Activated T-cell treated with anti-CD3 and anti-CD28 coated beads for 24 hours (primary cell): ENCODE measurements at regions not wholly inside any gene's neighbourhood (a gene's known extent, or its start where the extent isn't known, plus 50 kb on each side); places are given as distances from the start of the nearest gene placed in this dataset.
"Not testable (repeated sequence)": the region's sequence is repeated elsewhere in the genome, so short reads cannot be mapped to it uniquely, and the experiment has no call there.

Source experiments
- DNase-seq: peaks from one replicate; pipeline ENCODE4 v3.0.0-alpha.2; 2020; ENCODE audit warnings: low read depth

DNA sequence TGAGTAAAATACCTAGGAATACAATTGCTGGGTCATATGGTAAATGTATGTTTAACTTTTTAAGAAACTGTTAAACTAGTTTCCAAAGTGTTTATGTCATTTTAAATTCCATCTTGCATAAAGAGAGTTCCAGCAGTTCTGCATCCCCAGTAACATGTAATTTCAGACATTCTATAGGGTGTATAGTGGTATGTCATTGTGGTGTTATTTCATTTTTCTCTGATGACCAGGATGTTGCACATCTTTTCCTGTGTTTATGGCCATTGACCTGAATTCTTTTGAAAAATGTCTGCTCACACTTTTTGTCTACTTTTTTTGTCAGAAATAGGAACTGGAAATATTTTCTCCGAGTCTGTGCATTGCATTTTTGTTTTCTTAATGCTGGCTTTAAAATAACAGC, 128.9 kb downstream of the TMEM200A start:
- no peak for DNase-seq

DNA sequence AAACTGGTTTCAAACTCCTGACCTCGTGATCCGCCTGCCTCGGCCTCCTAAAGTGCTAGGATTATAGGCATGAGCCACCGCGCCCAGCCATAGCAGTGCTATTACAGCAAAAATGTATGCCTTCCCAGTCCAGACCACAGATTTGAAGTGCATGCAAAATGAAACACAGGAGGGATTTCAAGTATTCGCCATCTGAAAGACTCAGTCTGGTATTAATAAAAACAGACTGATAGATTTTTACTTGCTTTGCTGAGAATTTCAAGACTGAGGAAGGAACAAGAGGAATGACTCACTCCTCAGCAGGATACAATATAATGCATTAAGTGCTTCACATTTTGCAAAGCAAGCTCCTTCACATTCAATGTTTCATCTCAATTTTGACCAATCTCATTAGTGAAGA, 134.9 kb downstream of the TMEM200A start:
- no peak for DNase-seq

DNA sequence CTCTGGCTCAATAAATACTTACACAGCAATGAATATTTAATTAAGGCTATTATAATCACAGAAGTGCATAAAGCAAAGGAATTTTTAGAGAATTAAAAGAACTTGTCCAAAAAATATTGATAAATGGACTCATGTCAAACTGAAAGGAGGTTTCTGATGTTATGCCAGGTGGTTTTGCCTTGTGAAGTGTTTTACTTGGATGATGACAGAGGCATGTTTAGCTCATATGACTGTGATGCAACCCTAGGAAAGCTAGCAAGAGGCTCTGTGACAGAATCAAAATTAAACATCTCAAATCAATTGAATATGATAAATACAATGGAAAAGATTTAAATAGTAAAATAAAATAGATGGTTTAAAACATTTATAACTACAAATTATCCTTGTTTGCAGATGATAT, 137.3 kb downstream of the TMEM200A start:
- DNase-seq, result no peak

DNA sequence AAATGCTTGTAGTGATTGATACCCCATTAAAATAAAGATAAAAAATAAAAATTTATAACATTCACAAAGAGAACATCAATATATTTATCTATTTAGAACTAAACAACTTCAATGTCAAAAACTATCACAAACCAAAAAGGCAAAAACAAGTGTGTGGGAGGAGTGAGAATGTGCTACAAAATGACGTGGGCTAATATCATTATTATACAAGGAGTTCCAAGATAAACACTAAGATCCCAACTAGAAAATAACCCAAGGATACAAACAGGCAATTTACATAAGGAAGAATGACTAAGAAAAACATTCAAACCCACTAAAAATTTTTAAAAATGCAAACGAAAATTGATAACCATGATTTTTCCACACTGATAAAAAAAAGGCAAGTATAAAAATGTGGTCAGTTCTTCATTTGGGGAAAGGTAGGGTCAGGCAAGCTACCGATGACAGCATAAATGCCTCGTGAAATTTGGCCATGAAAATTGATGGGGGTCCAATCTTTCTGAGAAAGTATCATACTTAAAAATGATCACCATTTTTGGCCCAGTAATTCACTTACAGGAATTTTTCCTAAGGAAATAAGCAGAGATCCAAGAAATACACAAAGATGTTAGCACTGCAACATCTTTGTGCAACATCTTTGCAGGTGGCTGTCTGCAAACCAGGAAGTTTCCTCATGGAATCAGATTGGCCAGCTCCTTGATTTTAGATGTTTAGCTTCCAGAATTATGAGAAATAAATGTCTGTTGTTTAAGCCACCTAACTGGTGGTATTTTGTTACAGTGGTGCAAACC, 140.2 kb downstream of the TMEM200A start:
- DNase-seq, result no peak

DNA sequence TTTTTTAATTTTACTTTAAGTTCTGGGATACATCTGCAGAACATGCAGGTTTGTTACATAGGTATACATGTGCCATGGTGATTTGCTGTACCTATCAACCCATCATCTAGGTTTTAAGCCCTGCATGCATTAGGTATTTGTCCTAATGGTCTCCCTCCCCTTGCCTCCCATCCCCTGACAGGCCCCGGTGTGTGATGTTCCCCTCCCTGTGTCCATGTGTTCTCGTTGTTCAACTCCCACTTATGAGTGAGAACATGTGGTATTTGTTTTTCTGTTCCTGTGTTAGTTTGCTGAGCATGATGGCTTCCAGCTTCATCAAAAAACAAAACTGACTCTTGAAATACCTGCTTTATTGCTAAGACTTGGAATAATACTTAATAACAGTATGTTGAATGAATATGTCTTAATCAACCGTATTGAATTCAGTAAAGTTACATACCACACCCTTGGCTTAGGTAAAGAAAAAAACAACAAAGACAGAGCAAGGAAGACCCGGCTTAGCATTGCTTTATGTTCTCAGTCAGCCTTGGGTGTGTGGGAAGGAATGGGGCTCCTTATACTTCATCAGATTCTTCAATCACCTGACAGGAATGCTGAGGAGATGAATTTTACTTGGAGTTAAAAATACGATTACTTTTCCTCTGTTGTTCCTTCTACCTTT, 141.3 kb downstream of the TMEM200A start:
- DNase-seq, result not testable (repeated sequence)

DNA sequence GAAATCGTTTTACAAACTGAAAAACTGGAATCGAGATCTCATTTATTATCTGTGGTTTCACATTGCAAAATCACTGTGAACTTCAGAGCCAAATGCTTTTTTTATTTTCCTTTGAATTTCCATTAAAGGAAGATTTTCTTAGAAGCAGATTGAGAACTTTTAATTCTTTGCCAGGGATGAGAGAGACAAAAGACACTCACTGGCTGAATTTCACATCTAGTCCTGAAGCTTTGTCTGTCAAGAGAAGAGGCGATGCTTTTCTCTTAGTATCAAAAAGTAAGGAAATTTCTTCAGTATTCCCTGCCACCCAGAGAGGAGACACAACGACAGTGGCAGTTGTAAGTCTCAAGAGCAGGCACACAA, 141.8 kb downstream of the TMEM200A start:
- no peak for DNase-seq

DNA sequence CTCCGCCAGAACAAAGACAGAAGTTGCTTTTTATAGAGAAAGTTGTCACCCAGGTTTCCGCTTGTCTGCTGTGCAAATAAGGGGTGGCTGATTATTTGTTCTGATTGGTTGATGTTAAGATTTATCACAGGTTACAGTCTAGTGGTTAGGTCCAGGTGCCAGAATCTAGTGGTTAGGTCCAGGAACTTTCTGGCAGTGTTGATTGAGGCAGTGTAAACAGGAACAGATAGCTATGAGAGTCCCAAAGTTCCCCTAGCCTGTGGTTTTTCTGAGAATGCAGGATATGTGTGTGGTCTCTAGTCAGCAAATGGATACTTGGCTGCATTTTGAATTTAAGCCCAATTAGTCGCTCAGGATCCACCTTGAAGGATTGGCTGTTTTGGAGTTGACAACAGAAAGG, 148.0 kb downstream of the TMEM200A start:
- peak; percentile 26 for DNase-seq

DNA sequence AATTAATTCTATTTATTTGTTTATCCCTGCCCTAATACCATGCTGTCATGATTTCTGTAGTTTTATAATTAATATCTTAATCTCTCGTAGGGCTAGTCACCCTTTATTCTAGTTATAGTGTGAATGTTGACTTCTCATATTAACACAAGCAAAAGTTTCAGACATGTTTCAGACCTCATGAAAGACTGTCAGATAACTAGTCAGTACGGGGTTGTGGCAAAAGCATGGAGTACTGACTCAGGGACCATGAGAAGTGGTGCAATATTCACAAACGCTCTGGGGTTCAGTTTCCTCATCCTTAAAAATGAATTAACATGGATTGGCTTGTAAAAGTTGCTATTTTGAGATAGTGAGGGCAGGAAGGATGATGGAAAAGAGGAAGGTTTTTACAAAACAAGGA, 148.9 kb downstream of the TMEM200A start:
- no peak for DNase-seq

DNA sequence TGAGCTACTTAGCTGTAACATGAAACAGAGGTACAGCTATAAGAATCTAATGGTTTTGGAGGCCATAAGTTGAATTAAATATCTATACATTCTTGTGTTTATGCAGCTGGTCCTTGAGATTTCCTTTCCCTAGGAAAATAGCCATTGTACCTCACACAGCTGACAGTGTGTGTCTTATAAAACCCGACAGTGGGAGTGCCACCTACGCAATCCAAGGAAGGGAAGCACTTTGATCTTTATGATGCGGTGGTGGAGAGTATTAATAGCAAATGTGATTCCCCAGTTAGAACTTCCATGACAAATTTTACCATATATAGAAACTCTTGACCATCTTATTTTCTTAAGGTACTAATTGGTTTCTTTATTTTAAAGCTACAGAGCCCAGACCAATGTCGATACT, 149.5 kb downstream of the TMEM200A start:
- DNase-seq, result no peak

DNA sequence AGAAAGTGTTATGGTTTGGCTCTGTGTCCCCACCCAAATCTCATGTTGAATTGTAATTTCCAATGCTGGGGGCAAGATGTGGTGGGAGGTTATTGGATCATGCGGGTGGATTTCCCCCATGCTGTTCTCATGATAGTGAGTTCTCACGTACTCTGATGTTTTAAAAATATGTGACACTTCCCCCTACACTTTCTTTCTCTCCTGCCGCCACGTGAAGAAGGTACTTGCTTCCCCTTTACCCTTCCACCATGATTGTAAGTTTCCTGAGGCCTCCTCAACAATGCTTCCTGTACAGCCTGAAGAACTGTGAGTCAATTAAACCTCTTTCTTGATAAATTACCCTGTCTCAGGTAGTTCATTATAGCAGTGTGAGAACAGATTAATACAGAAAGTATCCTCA, 150.8 kb downstream of the TMEM200A start:
- no peak for DNase-seq

DNA sequence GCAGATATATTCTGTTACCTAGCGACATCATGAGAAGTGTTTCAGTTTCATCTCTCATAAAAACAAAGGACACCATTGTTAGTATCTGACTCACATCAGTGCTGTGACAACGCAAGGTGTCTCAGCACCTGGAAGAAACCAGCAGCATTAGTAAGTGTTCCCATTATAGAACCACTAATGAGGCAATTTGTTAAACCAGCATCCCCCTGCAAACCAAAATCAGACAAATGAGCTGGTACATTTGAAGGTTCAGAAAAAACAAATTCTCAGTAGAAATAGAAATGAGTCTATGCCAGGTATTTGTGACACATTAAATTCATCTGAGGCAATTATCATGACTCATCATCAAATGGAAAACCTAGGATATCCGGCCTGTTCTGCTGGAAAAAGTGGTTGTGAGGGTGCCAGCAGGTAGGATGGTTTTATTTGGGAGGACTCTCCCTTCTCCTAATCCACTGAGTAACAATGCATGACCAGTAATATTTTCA, 151.7 kb downstream of the TMEM200A start:
- DNase-seq, result no peak

DNA sequence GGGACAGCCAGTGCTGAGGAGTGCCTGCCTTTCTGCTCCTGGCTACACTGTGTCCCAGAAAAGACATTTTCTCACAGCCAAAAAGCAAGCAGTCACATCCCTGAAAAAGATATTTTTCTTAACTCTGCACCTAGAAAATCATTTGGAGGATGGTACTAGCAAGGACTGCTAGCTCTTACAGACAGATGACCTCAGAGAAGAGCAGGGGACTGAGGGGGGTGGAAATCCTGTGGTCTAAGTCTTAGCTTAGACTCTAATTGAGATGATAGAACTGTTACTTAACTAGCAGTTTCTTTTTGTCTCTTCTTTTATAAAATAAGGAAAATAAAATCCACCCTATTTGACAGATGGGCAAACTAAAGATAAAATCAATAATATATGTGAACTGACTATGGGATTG, 152.8 kb downstream of the TMEM200A start:
- DNase-seq, result no peak

DNA sequence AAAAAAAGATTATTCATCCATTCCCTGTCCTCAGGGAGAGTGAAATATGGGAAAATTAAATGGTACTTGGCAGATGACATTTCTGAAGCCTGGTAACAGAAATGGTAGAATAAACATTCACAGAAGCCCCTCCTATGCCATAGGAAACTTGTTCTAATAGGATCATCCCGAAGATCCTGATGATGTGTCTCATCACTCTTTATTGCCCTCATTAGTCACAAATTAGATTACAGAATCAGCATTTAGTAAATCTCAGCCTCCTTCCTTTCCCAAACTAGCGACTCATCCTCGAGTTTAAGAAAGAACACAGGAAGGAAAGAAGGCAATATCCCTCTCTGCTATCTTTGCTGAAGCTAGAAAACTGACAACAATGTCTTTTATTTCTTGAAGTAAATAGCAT, 154.4 kb downstream of the TMEM200A start:
- DNase-seq, result no peak

DNA sequence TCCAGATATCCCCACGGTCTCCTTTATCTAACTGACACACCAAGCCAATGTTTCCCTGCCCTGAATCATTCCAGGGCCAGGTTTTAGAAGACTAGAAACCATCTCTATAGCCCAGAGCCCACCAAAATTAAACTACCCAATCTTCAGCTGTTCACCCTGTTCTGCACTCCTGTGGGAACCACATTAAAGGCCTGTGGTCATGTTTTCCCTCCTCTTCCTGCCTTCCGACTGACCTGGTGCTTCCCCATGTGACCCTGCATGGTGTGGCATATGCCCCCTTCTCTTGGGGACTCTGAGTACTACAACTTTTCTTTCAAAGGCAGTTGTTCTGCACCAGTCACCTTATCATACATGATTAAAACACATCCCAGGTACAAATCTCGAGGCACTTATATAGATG, 155.0 kb downstream of the TMEM200A start:
- DNase-seq, result no peak

DNA sequence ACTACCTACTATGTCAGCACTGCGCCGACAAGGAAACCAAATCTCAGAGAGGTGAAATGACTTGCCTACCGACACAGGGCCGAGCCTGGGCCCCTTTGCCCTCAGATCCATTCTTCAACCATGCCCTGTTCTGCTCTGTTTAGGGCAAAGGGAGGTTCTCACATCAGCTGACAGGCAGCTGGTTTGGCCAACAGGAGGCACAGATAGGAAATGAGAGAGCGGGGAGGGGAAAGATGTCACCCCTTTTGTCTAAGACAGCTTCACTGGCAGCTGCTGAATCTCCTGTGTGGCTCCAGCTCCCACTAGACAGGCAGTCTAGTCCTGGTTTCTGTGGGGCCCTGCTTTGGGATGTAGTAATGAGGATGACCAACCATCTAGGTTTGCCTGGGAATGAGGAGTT, 158.7 kb downstream of the TMEM200A start:
- DNase-seq, result no peak

DNA sequence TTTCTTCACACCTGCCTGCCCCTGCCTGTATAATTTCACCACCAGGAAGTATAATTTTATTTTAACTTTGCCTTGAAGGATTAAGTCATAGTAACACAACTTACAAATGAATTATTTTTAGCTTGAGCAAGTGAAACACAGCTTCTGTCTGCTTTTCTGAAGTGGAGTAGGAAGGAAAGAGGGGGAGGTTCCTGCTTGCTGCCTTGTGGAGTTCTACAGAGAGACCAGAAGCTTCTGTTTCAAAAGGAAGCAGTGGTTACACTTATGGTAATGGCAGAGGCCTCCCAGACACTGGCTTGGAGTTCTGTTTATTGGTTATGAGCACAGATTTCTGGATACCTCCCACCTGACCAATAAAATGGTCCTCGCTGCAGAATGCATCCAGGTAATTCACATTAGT, 159.6 kb downstream of the TMEM200A start:
- DNase-seq, result no peak

DNA sequence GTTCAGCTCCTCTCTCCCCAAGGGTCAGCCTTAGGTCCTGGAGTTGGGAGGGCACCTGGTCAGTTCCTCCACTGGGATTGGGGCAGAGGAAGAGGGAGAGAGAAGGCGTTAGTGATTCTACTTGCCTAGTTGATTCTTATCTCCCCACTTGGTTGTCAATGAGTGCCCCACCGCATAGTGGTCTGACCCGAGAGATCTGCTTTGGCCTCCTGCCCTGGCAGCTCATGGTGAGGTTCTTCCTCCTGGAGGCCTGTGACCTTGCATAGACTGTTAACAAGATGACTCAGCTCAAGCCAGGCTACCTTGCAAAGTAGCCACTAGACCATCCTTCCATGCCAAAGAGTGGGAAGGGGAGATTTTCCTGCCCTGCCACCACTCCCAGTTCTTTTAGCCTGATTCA, 160.6 kb downstream of the TMEM200A start:
- DNase-seq, result no peak

DNA sequence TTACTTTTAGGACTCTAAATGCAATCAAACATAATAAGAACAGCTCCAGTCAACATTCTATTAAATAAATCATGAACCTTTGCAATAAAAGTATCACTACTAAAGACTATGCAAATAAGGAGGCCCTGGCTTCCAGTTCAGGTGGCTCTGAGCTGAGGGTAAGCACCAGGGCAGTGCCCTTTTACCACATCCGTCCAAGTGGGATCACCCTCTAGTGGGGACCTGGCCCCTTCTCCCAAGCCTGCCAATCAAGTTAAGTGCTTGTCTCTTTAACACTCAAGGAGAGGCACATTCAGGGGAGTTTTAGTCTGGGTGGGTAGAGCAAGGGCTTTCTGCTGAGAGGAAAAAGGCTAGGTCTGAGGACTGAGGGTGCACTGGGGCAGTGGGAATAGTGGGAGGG, 161.4 kb downstream of the TMEM200A start:
- DNase-seq, result no peak

DNA sequence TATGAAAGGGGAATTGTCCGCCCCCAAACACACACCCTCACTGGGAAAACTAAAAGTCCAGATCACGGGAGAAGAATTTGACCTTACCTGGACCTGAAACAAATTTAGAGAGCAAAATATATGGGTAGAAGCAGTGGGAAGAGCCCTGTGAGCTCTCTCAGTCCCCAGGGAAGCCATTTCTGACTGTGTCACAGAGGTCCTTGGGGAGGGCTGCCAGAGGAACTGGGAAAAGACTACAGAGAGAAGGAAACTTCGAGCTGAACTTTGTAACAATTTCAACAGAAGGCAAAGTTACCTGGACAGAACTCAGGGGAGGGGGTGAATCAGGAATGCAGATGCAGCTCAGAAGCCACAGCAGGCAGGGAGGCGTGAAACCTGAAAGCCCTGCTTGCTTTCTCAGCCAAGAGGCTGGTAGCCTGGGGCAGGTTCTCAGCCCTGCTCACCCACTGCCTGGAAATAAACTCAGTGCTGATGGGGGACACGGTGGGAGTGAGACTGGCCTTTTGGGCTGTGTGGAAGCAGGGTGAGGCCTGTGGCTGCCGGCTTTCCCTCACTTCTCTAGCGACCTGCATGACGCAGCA, 163.8 kb downstream of the TMEM200A start:
- no peak for DNase-seq

DNA sequence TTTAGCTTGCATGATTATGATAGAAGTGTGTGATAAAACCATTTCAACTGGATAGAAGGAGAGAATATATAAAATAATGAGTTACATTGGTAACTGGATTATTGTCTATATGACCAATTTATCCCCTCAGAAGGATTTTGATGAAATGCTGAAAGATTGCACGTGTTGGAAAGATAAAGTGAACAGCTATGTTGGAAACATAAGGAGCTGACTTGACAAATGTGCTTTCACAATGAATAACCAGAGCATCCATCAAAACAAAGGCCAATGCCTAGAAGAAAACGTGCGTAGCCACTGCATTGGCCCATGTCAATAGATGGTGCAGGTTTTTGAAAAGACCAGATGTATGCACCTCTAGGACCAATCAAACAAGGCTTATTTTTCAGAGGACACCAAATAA, 168.8 kb downstream of the TMEM200A start:
- no peak for DNase-seq

DNA sequence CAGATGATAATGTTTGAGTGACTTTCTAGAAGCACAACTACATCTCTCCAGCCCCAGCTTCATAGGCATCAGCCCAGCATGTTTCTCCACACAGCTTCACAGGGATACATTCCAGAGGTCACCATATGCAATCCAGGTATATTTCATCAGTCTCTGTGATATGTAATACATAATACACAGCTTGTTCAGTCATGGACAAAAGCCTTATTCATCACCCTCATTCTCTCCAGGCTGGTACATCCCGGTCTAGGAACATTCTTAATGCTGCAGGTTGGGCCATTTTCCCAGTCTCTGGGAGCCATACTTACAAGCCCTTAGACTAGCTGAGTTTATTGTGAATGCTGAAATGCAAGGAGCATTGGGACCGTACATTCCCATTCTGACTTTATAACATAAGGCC, 169.4 kb downstream of the TMEM200A start:
- DNase-seq, result no peak

DNA sequence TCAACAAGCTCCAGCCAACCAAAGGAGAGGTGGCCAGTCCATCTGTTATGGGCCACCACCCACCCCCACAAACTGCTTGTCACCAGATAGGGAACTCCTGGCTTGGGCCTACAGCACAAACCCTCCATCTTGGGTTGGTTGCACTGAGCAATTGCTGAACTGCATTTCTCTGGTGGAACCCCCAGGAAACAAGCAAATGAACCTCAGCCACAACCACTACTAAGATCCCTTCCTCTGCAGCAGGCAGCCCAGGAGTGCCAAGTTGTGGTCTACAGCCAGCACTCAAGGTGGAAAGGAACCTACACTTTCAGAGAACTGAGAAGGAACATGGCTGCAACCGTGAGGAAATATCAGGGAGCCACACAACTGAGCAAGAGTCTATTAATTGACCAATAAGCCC, 171.6 kb downstream of the TMEM200A start:
- DNase-seq, result no peak

DNA sequence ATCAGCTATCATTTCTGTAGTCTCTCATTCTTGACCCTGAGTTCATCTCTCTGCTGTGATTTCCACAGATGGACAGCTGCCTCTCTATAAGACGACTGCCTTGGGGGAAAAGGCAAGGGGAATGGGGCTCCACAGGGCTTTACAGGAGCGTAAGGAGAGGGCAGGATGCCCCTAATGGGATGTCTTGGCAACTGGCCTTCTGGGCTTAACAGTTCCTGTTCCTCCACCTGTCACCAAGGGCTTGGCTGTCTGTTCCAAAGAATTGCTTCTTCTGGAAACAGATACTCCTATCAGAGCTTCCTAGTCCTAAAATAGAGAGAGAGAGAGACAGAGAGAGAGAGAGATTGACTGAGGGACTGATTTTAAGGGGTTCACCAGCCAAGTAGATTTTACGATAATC, 181.9 kb downstream of the TMEM200A start:
- DNase-seq, result no peak
